ENCODE measurements at regions not wholly inside any gene's neighbourhood (a gene's known extent, or its start where the extent isn't known, plus 50 kb on each side); places are given as distances from the start of the nearest gene placed in this dataset.

DNA sequence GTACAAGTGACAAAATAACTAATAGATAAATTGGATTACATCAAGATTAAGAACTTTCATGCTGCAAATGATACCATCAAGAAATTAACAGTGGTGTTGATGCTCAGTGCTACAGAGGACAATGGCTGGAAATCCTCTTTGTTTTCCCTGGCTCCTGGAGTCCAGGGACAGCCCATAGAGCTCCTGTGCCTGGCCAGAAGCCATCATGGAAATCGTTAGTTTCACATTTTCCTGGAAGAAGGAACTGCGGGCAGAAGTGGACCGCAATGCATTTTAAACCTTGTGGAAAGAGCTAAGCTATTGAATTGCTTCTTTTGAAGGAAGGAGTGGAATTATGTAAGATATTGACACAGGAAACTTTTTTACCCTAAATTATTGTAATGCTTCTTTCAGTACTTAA is 276.0 kb downstream of the GJA1 start:
- TF ChIP-seq, protein P1, sequence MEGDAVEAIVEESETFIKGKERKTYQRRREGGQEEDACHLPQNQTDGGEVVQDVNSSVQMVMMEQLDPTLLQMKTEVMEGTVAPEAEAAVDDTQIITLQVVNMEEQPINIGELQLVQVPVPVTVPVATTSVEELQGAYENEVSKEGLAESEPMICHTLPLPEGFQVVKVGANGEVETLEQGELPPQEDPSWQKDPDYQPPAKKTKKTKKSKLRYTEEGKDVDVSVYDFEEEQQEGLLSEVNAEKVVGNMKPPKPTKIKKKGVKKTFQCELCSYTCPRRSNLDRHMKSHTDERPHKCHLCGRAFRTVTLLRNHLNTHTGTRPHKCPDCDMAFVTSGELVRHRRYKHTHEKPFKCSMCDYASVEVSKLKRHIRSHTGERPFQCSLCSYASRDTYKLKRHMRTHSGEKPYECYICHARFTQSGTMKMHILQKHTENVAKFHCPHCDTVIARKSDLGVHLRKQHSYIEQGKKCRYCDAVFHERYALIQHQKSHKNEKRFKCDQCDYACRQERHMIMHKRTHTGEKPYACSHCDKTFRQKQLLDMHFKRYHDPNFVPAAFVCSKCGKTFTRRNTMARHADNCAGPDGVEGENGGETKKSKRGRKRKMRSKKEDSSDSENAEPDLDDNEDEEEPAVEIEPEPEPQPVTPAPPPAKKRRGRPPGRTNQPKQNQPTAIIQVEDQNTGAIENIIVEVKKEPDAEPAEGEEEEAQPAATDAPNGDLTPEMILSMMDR (IDR thresholded peaks at IDR 0.05 in 4 of 5, conservative IDR thresholded peaks at IDR 0.05 in 1 of 5): no peak
- TF ChIP-seq POLR2A (IDR thresholded peaks at IDR 0.05): no peak
